Upper lobe of right lung (tissue), 1 donor: ENCODE measurements at regions not wholly inside any gene's neighbourhood (a gene's known extent, or its start where the extent isn't known, plus 50 kb on each side); places are given as distances from the start of the nearest gene placed in this dataset.
"Not testable (repeated sequence)": the region's sequence is repeated elsewhere in the genome, so short reads cannot be mapped to it uniquely, and the experiment has no call there.

Source experiments
- ATAC-seq: fragments of 200-7000 bp; cut with Tn5 transposase; one replicate; pipeline ENCODE4 v1.9.1; 2020; ENCODE audit warnings: mild to moderate bottlenecking, moderate library complexity
- DNase-seq: peaks from one replicate; pipeline ENCODE4 v3.0.0-alpha.2; 2020
- H3K27ac ChIP-seq: fragments of 200-600 bp; one replicate; pipeline ENCODE4 v1.8.0; 2022
- H3K27me3 ChIP-seq: fragments of 200-600 bp; one replicate; pipeline ENCODE4 v1.8.0; 2022; ENCODE audit warnings: mild to moderate bottlenecking
- H3K36me3 ChIP-seq: fragments of 200-600 bp; one replicate; pipeline ENCODE4 v1.8.0; 2022
- H3K4me1 ChIP-seq: fragments of 200-600 bp; one replicate; pipeline ENCODE4 v1.8.0; 2022
- H3K4me3 ChIP-seq: fragments of 200-600 bp; one replicate; pipeline ENCODE4 v1.8.0; 2022; ENCODE audit warnings: mild to moderate bottlenecking
- H3K9me3 ChIP-seq: fragments of 200-600 bp; one replicate; pipeline ENCODE4 v1.8.0; 2022
- intact Hi-C: fragments of 100-400 bp; cut with DNase I; formaldehyde crosslinking; loops from one replicate; pipeline ENCODE4 v1.11.0; 2022
- TF ChIP-seq, protein P1 (sequence below): fragments of 200-600 bp; IDR thresholded peaks from one replicate; pipeline ENCODE4 v1.8.0; 2022; ENCODE audit warnings: antibody characterized with exemption
- donor health status: DM: no; HTN: yes; CAD: no; lungs with severe emphysema.

DNA sequence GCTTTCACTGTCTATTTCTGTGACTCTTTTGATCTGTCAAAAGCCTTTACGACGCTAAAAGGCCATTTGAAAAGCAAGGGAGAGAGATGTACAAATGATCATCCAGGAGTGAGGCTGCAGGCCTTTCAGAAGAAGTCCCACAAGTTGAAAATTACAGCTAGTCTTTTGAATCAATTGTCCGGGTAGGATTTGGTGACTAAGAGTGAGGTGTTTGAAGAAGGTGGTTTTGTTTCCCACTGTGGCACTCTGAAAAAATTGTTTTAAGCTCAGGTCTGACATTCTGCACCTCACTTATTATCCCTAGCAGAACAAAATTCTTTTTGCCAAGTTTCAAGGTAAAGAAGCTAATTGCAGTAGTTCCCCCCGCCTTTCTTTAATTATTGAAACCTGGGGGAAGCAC is 50.8 kb upstream of the TMEM108 start:
- no peaks in the 10 kb centered on the region for H3K36me3 ChIP-seq
- no peaks in the 10 kb centered on the region for H3K4me1 ChIP-seq
- no peak for ATAC-seq
- H3K27me3 ChIP-seq = no peaks in the 10 kb centered on the region
- H3K9me3 ChIP-seq = no peaks in the 10 kb centered on the region
- TF ChIP-seq, protein P1, sequence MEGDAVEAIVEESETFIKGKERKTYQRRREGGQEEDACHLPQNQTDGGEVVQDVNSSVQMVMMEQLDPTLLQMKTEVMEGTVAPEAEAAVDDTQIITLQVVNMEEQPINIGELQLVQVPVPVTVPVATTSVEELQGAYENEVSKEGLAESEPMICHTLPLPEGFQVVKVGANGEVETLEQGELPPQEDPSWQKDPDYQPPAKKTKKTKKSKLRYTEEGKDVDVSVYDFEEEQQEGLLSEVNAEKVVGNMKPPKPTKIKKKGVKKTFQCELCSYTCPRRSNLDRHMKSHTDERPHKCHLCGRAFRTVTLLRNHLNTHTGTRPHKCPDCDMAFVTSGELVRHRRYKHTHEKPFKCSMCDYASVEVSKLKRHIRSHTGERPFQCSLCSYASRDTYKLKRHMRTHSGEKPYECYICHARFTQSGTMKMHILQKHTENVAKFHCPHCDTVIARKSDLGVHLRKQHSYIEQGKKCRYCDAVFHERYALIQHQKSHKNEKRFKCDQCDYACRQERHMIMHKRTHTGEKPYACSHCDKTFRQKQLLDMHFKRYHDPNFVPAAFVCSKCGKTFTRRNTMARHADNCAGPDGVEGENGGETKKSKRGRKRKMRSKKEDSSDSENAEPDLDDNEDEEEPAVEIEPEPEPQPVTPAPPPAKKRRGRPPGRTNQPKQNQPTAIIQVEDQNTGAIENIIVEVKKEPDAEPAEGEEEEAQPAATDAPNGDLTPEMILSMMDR = no peak
- H3K27ac ChIP-seq = no peak overlapping the region
- intact Hi-C loops = no loop called here
- no peak for DNase-seq
- no peak overlapping the region for H3K4me3 ChIP-seq

DNA sequence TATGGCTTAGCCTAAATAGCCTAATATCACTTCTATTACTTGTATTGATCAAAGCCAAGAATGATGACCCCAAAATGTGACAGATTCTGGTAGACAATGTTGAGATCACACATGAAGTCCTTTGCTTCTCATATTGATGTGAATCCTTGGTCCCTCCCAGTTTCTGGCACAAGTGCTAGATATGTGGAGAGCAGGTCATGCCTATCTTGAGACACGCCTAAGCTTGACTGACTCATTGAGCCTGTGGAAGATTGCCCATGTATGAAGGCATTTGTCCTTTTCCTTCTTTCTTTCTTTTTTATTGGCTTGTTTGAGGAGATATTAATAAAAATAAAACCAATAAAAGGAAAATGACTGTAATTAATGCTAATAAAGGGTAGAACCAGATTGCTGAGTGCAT is 54.0 kb upstream of the TMEM108 start:
- H3K4me3 ChIP-seq = no peak overlapping the region
- no peak overlapping the region for H3K27ac ChIP-seq
- TF ChIP-seq, protein P1 = no peak
- DNase-seq (no peak), ATAC-seq (no peak)
- intact Hi-C loops = no loop called here
- H3K4me1 ChIP-seq = no peaks in the 10 kb centered on the region
- H3K27me3 ChIP-seq = no peaks in the 10 kb centered on the region
- no peaks in the 10 kb centered on the region for H3K36me3 ChIP-seq
- H3K9me3 ChIP-seq = no peaks in the 10 kb centered on the region

DNA sequence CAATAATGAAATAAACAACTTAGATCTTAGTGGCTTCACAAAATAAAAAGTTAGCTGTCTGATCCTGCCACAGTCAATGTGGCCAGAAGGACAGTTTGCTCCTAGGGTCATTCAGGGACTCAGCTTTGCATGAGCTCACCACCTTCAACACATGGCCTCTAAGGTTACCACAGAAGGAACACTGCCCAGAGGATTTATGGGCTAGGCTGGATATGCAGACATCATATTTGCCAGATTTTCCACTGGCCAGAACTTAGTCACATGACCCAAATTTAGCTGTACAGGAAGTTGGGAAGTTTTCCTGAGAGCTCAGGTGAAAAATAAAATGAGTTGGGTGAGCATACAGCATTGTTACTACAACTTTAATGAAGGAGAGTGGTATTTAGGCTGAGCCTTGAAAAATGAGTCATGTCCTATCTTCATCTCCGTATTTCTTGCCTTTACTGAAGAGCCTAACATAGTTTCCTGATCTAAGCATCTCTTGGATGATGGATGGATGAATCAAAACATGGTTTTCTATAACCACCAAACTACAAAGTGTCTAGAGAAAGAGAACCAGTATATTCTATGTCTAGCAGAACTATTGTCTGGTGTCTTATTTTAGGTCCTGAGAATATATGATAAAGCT is 54.9 kb upstream of the TMEM108 start:
- H3K9me3 ChIP-seq = no peaks in the 10 kb centered on the region
- H3K36me3 ChIP-seq = no peaks in the 10 kb centered on the region
- H3K4me3 ChIP-seq = no peak overlapping the region
- H3K4me1 ChIP-seq = no peaks in the 10 kb centered on the region
- intact Hi-C loops = no loop called here
- no peaks in the 10 kb centered on the region for H3K27me3 ChIP-seq
- DNase-seq (no peak), ATAC-seq (no peak)
- no peak overlapping the region for H3K27ac ChIP-seq
- TF ChIP-seq, protein P1 = no peak

DNA sequence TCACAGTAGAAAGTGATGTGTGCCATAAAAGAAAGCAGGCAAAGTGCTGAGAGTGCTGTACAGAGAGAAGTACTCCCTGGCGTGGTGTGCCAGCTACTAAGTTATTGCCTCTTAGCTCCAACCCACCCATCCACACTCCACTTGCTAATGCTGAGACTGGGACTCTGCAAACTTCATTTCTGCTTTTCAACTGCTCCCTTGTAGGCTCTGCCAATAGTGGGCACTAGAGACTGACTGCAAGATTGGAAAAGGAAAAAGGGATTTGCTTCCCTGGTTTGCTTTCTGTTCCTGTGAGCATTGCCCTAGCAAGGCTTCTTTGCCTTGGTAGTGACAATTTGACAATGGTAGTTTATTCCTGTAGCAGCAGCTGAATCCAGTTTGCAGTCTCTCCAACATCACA is 56.5 kb upstream of the TMEM108 start:
- TF ChIP-seq, protein P1 = no peak
- Histone ChIP-seq H3K36me3 (no peaks in the 10 kb centered on the region), H3K9me3 (no peaks in the 10 kb centered on the region), H3K4me1 (no peaks in the 10 kb centered on the region), H3K27ac (no peak overlapping the region), H3K4me3 (no peak overlapping the region), H3K27me3 (no peaks in the 10 kb centered on the region)
- DNase-seq (no peak), ATAC-seq (no peak)
- intact Hi-C loops = no loop called here

DNA sequence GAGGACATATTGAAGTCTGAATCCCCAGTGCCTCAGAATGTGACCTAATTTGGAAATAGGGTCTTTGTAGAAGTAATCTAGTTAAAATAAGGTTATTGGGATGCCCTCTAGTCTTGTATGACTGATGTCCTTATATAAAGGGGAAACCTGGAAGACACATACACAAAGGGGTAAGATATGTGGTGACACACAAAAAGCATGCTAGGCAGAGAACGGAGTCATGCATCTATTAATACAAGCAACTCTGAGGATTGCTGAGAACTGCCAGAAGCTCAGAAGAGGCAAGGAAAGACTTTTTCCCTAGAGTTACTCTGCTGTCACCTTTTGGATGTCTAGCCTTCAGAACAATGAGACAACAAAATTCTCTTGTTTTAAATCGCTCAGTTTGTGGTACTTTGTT is 58.1 kb upstream of the TMEM108 start:
- H3K9me3 ChIP-seq = no peaks in the 10 kb centered on the region
- H3K36me3 ChIP-seq = no peaks in the 10 kb centered on the region
- no peaks in the 10 kb centered on the region for H3K4me1 ChIP-seq
- no peaks in the 10 kb centered on the region for H3K27me3 ChIP-seq
- H3K4me3 ChIP-seq = no peak overlapping the region
- DNase-seq (no peak), ATAC-seq (no peak)
- H3K27ac ChIP-seq = no peak overlapping the region
- intact Hi-C loops = no loop called here
- TF ChIP-seq, protein P1 = no peak

DNA sequence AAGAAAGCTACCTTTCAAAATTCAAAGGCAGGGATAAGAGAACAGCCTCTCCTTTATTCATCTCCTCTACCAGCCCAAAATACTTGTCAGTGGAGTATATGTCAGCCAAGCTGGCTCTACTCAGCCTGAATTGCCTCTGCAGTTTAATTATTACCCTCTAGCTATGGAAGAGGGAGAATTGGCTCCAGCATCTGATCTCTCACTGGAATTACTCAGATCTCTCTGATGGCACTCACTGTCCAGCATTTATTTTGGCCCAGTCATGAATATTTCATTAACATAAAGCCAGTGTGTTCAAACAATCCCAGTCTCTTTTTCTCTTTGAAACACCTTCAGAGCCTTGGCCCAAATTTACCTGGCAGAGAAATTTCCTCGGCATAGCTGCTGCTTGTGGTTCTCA is 58.6 kb upstream of the TMEM108 start:
- intact Hi-C loops = no loop called here
- TF ChIP-seq, protein P1 = no peak
- Histone ChIP-seq H3K27me3 (no peaks in the 10 kb centered on the region), H3K36me3 (no peaks in the 10 kb centered on the region), H3K4me3 (no peak overlapping the region), H3K9me3 (no peaks in the 10 kb centered on the region), H3K4me1 (no peaks in the 10 kb centered on the region), H3K27ac (no peak overlapping the region)
- no peak for ATAC-seq
- no peak for DNase-seq

DNA sequence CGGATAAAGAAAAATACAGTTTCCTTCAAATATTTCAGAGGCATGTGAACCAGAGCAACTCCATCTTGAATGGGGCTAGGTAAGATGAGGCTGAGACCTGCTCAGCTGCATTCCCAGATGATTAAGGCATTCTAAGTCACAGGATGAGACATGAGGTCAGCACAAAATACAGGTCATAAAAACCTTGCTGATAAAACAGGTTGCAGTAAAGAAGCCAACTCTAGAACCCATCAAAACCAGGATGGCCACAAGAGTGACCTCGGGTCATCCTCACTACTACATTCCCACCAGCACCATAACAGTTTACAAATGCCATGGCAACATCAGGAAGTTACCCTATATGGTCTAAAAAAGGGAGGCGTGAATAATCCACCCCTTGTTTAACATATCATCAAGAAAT is 59.2 kb upstream of the TMEM108 start:
- H3K36me3 ChIP-seq, H3K27me3 ChIP-seq, ATAC-seq, intact Hi-C loops, H3K4me1 ChIP-seq, H3K27ac ChIP-seq, H3K9me3 ChIP-seq, DNase-seq, H3K4me3 ChIP-seq: not testable (repeated sequence)
